ENCODE measurements at regions not wholly inside any gene's neighbourhood (a gene's known extent, or its start where the extent isn't known, plus 50 kb on each side); places are given as distances from the start of the nearest gene placed in this dataset.

GRCh38 chr7:67766906-67767410, 770.3 kb downstream of the TYW1 start:
- no peak for TF ChIP-seq CTCF (IDR thresholded peaks at IDR 0.05)
- TF ChIP-seq POLR2A (IDR thresholded peaks at IDR 0.05): no peak
